ENCODE measurements at regions not wholly inside any gene's neighbourhood (a gene's known extent, or its start where the extent isn't known, plus 50 kb on each side); places are given as distances from the start of the nearest gene placed in this dataset.

- no peak for TF ChIP-seq Cebpa-rat (IDR thresholded peaks at IDR 0.05)
- Histone ChIP-seq H3K36me3 (no peaks in the 10 kb centered on the region), H4K20me1 (no peaks in the 10 kb centered on the region), H3K9me3 (replicated peaks in 1 of 11) (peaks cover 0 to 7% (median 0%) of the 10 kb centered on the region in 11 experiments; a peak in 2 of 22 replicates), H3K27ac (peak overlapping the region in 6 of 11 experiments; percentile 41 to 74 (median 62); a peak in 10 of 22 replicates), H3K4me1 (peaks cover 46 to 98% (median 86%) of the 10 kb centered on the region in 10 experiments), H3K4me3 (no peak overlapping the region), H3K27me3 (no peaks in the 10 kb centered on the region), H3K9ac (no peak overlapping the region; a peak in 1 of 22 replicates), H3K4me2 (peak overlapping the region in 9 of 11 experiments; percentile 5 to 86 (median 81); a peak in 16 of 22 replicates)
Observed at GRCh38 chr10:7483848-7484247, 73.0 kb upstream of the SFMBT2 start.

- H3K9ac ChIP-seq, result peak overlapping the region in 1 of 11 experiments; percentile 13; a peak in 1 of 22 replicates
- no peaks in the 10 kb centered on the region for H3K27me3 ChIP-seq
- peaks cover 0 to 7% (median 0%) of the 10 kb centered on the region in 11 experiments; a peak in 2 of 22 replicates for H3K9me3 ChIP-seq (replicated peaks in 1 of 11)
- TF ChIP-seq Cebpa-rat (IDR thresholded peaks at IDR 0.05), result no peak
- H3K4me1 ChIP-seq, result peaks cover 46 to 98% (median 88%) of the 10 kb centered on the region in 10 experiments
- H4K20me1 ChIP-seq, result no peaks in the 10 kb centered on the region
- no peak overlapping the region for H3K4me3 ChIP-seq
- peak overlapping the region in 8 of 11 experiments; percentile 70 to 86 (median 82); a peak in 16 of 22 replicates for H3K4me2 ChIP-seq
- no peaks in the 10 kb centered on the region for H3K36me3 ChIP-seq
- H3K27ac ChIP-seq, result peak overlapping the region in 7 of 11 experiments; percentile 9 to 74 (median 57); a peak in 9 of 22 replicates
Observed at GRCh38 chr10:7482992-7483391, 72.2 kb upstream of the SFMBT2 start.

- H3K27me3 ChIP-seq, result no peaks in the 10 kb centered on the region
- H3K4me1 ChIP-seq, result peaks cover 47 to 100% (median 94%) of the 10 kb centered on the region in 10 experiments
- TF ChIP-seq Cebpa-rat (IDR thresholded peaks at IDR 0.05), result no peak
- H3K9ac ChIP-seq, result peak overlapping the region in 4 of 11 experiments; percentile 24 to 36 (median 35); a peak in 6 of 22 replicates
- peak overlapping the region in 8 of 11 experiments; percentile 7 to 72 (median 58); a peak in 15 of 22 replicates for H3K27ac ChIP-seq
- H3K36me3 ChIP-seq, result no peaks in the 10 kb centered on the region
- no peak overlapping the region; a peak in 1 of 20 replicates for H3K4me3 ChIP-seq
- peak overlapping the region; percentile 70 to 91 (median 81) for H3K4me2 ChIP-seq
- H4K20me1 ChIP-seq, result no peaks in the 10 kb centered on the region
- peaks cover 0 to 5% (median under 1%) of the 10 kb centered on the region in 11 experiments; a peak in 5 of 22 replicates for H3K9me3 ChIP-seq (replicated peaks in 1 of 11)
Observed at GRCh38 chr10:7481368-7481765, 70.5 kb upstream of the SFMBT2 start.

DNA sequence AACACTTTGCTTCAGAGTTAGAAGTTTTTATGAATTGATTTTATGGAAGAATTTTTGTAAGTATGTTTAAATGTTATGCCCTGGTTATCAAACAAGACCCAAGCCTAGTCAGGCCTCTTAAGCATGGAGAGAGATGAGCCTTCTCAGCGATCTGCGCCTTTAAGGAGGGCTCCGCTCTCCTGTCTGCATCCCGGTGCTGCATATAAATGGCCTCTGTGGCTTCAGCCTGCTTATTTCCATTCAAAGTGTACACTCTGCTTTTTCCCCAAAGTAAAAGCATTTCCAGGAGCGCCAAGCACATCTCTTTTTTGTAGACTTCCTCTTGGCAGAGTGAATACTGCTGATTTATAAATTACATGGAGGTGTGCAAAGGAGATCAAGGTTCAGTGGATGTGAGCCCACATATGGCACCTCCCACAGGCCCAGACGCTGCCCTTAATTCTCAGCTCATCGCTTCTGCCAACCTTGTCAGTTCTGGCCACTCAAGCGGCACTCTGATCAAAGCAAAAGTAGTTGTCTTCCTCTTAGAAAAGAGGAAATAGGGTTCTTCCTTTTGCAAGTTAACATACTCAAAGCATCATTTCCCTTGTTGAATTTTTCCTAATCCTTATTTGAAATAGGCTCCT lies 70.0 kb upstream of the SFMBT2 start:
- H4K20me1 ChIP-seq, result no peaks in the 10 kb centered on the region
- peak overlapping the region in 8 of 11 experiments; percentile 7 to 72 (median 58); a peak in 16 of 22 replicates for H3K27ac ChIP-seq
- no peaks in the 10 kb centered on the region for H3K27me3 ChIP-seq
- H3K9ac ChIP-seq, result peak overlapping the region in 6 of 11 experiments; percentile 20 to 50 (median 28); a peak in 7 of 22 replicates
- H3K4me1 ChIP-seq, result peaks cover 51 to 100% (median 95%) of the 10 kb centered on the region in 10 experiments
- H3K4me2 ChIP-seq, result peak overlapping the region; percentile 70 to 91 (median 81)
- peak overlapping the region in 2 of 10 experiments; percentile 9 to 14; a peak in 3 of 20 replicates for H3K4me3 ChIP-seq
- H3K9me3 ChIP-seq (replicated peaks in 1 of 11), result peaks cover 0 to 5% (median 0%) of the 10 kb centered on the region in 11 experiments; a peak in 4 of 22 replicates
- H3K36me3 ChIP-seq, result no peaks in the 10 kb centered on the region
- TF ChIP-seq Cebpa-rat (IDR thresholded peaks at IDR 0.05), result no peak

DNA sequence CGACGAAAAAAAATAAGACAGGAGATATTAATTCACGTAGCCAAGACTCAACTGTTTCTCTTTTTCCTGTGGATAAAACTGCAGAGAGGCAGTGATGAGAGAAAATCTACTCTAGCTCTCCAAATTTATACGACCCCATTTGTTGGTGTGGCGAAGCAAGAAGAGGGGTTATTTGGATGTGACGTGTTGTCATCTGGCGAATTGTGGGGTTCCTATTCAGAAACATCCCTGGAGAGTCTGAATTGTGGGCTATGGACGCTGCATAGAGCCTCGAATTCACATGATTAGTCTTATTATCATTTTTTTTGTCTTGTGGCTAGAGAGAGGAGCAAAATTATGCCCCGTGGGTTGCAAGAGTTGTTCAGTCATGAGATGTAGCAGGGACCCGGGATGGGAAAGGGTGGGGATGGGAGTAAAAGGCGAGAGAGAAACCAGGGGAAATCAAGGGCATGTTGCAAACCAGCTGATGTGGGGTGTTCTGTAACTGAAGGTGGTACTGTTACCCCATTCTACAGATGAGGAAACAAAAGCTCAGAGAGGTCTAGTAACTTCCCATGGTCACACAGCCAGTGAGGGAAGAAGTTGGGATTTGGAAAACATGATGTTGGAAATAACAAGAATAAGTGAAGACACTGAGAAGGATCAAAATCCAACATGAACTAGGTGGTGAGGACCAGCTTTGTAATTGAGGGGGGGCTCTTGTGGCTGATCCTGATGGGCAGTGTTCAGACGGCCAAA lies 69.2 kb upstream of the SFMBT2 start:
- peak overlapping the region in 1 of 11 experiments; percentile 48; a peak in 2 of 22 replicates for H3K9ac ChIP-seq

DNA sequence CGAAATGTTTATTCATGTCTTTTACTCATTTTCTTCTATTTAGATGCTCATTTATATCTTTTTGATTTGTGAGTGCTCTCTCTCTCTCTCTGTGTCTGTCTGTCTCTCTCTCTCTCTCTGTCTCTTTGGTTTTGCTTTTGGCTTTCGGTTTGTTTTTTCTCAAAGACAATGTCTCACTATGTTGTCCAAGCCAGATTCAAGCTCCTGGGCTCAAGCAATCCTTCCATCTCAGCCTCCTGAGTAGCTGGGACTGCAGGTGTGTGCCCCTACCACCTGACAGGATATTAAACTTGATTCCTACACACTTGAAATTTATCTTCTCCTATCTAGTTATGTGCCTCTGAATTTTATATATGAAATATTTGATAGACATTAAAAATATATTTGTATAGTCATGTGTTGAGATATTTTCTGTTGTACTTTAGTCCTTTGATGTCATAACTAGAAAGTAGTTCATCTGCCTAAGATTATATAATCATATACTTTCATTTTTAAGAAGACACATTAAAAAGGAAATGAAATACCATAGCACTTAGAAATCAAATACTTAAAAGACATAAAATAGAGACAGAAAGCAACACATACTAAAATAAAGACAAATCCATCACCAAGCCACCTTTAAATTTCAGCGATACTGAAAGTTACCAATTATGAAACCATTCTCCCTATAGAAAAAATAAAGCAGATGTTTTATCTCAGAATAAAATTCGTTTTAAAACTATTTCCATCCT lies 68.1 kb upstream of the SFMBT2 start:
- Histone ChIP-seq H3K9me3 (replicated peaks in 1 of 11) (peaks cover 0 to 5% (median 0%) of the 10 kb centered on the region in 11 experiments; a peak in 3 of 22 replicates), H3K27ac (0 out of 22 replicates have a peak overlapping the region, but pooled peaks of 1 of the 11 experiments have one; percentile 72), H3K4me3 (no peak overlapping the region), H3K27me3 (no peaks in the 10 kb centered on the region), H3K36me3 (no peaks in the 10 kb centered on the region), H3K4me1 (peaks cover 53 to 100% (median 95%) of the 10 kb centered on the region in 10 experiments), H3K4me2 (peak overlapping the region in 6 of 11 experiments; percentile 38 to 85 (median 78); a peak in 10 of 22 replicates), H3K9ac (no peak overlapping the region), H4K20me1 (no peaks in the 10 kb centered on the region)
- TF ChIP-seq Cebpa-rat (IDR thresholded peaks at IDR 0.05), result no peak

More for the DNA sequence above, 69.2 kb upstream of the SFMBT2 start:
- Histone ChIP-seq H4K20me1 (no peaks in the 10 kb centered on the region), H3K4me1 (peaks cover 51 to 100% (median 95%) of the 10 kb centered on the region in 10 experiments), H3K27ac (peak overlapping the region in 7 of 11 experiments; percentile 34 to 72 (median 50); a peak in 10 of 22 replicates), H3K9me3 (replicated peaks in 1 of 11) (peaks cover 0 to 5% (median 0%) of the 10 kb centered on the region in 11 experiments; a peak in 3 of 22 replicates), H3K36me3 (no peaks in the 10 kb centered on the region), H3K27me3 (no peaks in the 10 kb centered on the region), H3K4me2 (peak overlapping the region; percentile 70 to 91 (median 81)), H3K4me3 (no peak overlapping the region; a peak in 1 of 20 replicates)
- no peak for TF ChIP-seq Cebpa-rat (IDR thresholded peaks at IDR 0.05)

DNA sequence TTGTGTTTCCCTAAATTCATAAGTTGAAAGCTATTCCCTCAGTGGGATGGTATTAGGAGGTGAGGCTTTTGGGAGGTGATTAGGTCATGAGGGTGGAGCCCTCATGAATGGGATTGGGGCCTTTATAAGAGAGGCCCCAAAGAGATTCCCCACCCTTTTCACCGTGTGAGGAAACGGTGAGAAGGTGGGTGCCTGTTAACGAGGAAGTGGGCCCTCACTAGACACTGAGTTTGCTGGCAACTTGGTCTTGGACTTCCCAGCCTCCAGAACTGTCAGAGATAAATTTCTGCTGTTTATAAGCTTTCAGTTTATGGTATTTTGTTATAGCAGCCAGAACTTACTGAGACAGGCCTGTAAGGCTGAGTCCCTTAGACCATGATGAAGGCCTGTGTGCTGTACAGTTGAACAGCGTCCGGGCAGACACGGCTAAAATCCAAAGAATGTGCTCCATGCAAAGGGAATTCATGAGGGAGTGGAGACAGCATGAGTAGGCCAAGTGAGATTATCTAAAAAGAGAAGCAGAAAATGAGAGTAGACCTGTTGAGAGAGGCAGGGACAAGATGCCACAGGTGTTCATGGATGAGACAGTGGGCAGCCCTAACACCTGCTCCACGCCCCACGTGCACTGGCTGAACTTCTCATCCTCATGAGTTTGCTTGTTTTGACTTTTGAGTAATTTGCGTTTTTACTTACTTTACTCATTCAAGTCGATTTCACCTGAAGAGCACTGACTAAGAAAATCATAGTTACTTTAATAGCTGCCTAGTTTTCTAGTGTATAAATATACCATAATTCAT lies 66.9 kb upstream of the SFMBT2 start:
- Histone ChIP-seq H3K27ac (peak overlapping the region in 3 of 11 experiments; percentile 23 to 40 (median 34); a peak in 3 of 22 replicates), H3K4me2 (peak overlapping the region in 6 of 11 experiments; percentile 8 to 89 (median 34); a peak in 9 of 22 replicates), H3K9ac (no peak overlapping the region), H3K4me1 (peaks cover 57 to 100% (median 92%) of the 10 kb centered on the region in 10 experiments), H4K20me1 (no peaks in the 10 kb centered on the region), H3K36me3 (no peaks in the 10 kb centered on the region), H3K9me3 (replicated peaks in 1 of 11) (peaks cover 0 to 5% (median 0%) of the 10 kb centered on the region in 11 experiments; a peak in 3 of 22 replicates), H3K4me3 (no peak overlapping the region), H3K27me3 (no peaks in the 10 kb centered on the region)
- TF ChIP-seq Cebpa-rat (IDR thresholded peaks at IDR 0.05), result no peak
